Fibroblast of peridontal ligament (primary cell): ENCODE measurements at regions not wholly inside any gene's neighbourhood (a gene's known extent, or its start where the extent isn't known, plus 50 kb on each side); places are given as distances from the start of the nearest gene placed in this dataset.
A peak's percentile ranks its signal among the peaks of the same experiment; 100 is the strongest.

Source experiments
- DNase-seq: peaks from one replicate; pipeline ENCODE4 v3.0.0-alpha.2; 2010; ENCODE audit errors: extremely low read depth

GRCh38 chr3:27591312-27592210, 107.4 kb upstream of the SLC4A7 start:
- no peak for DNase-seq

- DNase-seq: peak; percentile 66
Measured at GRCh38 chr3:27590437-27591298, 106.5 kb upstream of the SLC4A7 start.

- DNase-seq: peak; percentile 40
Measured at GRCh38 chr3:27589795-27590194, 105.6 kb upstream of the SLC4A7 start.

- no peak for DNase-seq
Measured at GRCh38 chr3:27585429-27585828, 101.2 kb upstream of the SLC4A7 start.

GRCh38 chr3:27584874-27585273, 100.7 kb upstream of the SLC4A7 start:
- DNase-seq: no peak

GRCh38 chr3:27581852-27582251, 97.7 kb upstream of the SLC4A7 start:
- no peak for DNase-seq

DNA sequence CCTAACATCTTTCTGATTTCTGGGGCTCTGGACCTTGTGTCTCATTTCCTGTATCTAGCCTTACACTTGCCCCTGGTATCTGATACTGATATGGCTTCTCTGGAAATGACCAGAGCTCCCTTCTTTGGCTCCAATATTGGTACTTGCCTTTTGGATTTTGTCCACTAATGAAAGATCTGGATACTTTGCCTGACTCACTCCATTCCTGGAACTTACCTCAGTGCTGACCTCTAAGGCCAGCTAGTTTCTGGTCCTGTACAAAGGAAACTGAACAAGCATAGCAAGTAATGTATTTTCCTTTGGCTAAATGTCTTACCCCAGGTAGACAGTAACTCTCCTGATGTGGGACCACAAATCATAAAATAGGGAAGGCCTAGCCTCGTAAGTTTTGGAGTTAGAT, 93.8 kb upstream of the SLC4A7 start:
- peak; percentile 34 for DNase-seq

DNA sequence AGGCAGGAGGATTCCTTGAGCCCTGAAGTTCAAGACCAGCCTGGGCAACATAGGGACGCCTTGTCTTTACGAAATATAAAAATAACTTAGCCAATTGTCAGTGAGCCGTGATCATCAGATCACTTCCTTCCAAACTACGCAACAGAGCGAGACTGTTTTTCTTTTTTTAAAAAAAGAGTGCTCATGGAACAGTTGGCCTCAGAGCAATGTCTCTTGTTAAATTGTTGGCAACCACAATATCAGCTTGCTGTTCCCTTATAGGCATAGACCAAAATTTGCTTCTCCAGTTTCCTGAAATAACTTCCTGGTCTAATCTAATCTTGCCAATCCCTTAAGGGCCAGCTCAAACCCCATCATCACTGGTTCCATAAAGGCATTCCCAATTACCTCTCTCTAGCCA, 93.3 kb upstream of the SLC4A7 start:
- DNase-seq: peak; percentile 80

DNA sequence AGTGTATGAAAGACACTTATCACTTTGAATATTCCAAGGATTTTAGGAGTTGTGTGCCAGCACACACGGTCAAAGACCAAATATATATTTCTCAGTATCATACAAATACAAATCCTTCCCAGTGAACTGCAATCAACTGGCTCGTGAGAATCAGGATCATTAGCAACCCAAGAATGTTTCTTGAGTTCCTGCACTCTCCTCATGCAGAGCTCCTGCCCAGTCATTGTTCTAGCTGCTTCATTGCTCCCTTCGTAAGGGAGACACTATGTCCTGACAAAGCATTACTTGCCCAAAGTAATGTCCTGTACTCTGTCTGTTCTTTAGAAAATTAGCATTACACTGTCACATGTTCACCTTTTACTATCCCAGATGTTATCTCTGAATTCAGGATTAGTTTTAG, 92.0 kb upstream of the SLC4A7 start:
- no peak for DNase-seq

GRCh38 chr3:27575499-27575898, 91.3 kb upstream of the SLC4A7 start:
- peak; percentile 28 for DNase-seq

GRCh38 chr3:27574438-27574795, 90.2 kb upstream of the SLC4A7 start:
- DNase-seq: no peak

- no peak for DNase-seq
Measured at GRCh38 chr3:27573780-27574437, 89.7 kb upstream of the SLC4A7 start.

- no peak for DNase-seq
Measured at GRCh38 chr3:27573138-27573537, 89.0 kb upstream of the SLC4A7 start.

- DNase-seq: no peak
Measured at GRCh38 chr3:27571345-27571744, 87.2 kb upstream of the SLC4A7 start.

DNA sequence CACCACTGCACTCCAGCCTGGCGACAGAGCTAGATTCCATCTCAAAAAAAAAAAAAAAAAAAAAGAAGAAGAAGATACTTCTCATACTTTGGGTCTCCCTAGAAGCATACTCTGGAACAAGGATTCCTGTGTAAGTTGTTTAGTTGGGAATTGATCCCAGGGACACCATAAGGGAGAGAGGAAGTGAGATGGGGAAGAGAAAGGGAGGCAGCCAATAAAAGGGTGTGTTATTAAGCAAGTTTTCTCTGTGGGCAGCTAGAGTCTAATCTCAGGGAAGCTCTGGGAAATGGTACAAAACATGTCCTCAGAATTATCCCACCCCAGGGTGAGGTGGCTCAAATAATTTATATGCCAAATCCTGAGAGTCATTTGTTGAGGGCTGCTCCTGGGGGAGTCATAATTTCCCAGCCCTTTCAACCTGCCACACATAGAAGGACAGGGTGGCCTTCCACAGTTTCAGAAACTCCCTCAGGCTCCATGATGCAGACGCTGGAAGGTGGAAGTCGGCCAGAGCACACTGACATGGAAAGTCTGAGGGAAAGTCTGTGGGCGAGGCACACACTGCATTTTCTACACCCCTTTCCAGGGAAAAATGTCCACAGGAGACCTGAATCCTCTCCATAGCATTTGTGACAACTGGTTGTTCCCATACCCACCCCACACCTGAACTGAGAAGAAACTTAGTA, 86.4 kb upstream of the SLC4A7 start:
- no peak for DNase-seq

GRCh38 chr3:27568393-27568792, 84.2 kb upstream of the SLC4A7 start:
- DNase-seq: peak; percentile 85

DNA sequence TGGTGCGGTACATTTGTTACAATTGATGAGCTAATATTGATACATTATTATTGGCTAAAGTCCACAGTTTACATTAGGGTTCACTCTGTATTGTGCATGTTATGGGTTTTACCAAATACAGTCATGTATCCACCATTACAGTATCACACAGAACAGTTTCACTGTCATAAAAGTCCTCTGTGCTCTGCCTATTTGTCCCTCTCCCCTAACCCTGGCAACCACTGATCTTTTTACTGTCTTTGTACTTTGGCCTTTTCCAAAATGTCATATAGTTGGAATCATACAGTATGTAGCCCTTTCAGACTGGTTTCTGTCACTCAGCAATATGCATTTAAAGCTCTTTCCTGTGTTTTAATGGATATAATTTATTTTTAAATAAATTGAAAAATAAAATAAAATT, 83.1 kb upstream of the SLC4A7 start:
- DNase-seq: no peak

DNA sequence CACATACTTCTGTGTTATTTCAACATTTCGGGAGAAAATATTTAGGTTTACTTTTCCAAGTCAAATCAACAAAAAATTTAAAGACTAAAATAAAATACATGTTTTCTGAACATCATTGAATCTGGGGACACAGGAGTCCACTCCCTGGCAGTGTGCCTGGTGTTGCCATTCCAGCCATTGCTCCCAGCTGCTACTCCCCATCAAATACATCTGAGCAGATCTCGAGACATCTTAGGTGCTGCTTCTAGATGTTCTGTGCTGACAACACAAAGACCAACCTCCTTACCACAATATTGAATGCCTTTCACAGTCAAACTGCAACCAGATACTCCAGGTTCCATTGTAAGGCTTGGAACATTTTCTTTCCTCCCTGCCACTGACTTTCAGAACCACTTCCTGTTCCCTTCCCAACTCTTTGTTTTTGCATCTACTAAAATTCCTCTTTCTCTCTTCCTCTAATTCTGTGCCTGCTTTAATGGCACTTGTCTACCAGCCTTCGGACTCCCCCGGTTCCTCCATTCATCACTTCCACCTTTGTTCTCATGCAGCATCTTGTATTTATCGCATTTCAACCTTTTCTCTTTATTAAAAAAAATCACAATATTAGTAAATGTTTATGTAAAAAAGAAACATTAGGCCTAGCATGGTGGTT, 81.1 kb upstream of the SLC4A7 start:
- no peak for DNase-seq

- DNase-seq: no peak
Measured at GRCh38 chr3:27561576-27561975, 77.4 kb upstream of the SLC4A7 start.

DNA sequence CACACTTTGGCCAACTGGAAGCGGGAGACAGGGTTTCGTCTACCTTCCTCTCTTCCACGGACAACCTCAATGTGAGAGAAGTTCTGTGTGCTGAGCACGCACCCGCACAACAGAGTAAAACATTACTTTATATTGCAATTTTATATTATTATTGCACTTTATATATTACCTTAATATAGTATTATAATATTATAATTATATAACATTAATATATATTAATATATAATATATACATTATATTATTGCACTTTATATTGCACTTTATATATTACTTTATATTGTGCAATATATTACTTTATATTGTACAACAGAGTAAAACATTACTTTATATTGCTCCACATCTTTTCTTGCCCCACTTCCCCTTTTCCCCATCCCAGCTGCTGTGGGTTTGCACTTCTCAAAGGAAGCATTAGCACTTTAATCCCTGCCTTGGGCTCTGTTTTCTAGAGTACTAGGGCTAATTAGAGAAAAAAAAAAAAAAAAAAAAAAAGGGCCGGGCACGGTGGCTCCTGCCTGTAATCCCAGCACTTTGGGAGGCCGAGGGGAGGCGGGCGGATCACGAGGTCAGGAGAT, 76.4 kb upstream of the SLC4A7 start:
- no peak for DNase-seq

DNA sequence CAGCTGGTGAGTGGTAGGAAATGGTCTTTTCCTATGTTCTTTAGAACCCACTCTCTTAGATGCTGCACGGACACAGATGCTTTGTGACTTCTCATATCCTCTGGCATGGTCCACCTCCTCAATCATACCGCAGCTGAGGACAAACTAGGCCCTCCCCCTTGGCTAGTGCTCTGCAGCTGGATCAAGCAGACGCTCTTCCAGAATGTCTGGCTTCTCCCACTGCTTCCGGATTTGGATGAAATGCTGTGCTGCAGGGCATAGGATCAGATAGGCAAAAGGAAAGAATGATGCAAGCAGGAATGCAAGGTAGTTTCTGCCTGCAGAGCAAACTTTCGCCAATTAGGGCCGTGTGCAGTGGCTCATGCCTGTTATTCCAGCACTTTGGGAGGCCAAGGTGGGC, 75.7 kb upstream of the SLC4A7 start:
- peak; percentile 81 for DNase-seq
